Osteoblast (primary cell): ENCODE measurements at regions not wholly inside any gene's neighbourhood (a gene's known extent, or its start where the extent isn't known, plus 50 kb on each side); places are given as distances from the start of the nearest gene placed in this dataset.

Experiments
- DNase-seq: peaks from one replicate; pipeline ENCODE4 v3.0.0; 2011; ENCODE audit warnings: low spot score, mixed read lengths; ENCODE audit not compliant: insufficient read length; ENCODE audit errors: missing footprints
- H2AFZ ChIP-seq: 2 replicates; pipeline ENCODE4 v1.6.0; 2011; ENCODE audit warnings: mild to moderate bottlenecking, low read length
- H3K27ac ChIP-seq: 2 replicates; pipeline ENCODE4 v1.5.1; 2011; ENCODE audit warnings: mild to moderate bottlenecking, low read depth, low read length, moderate library complexity
- H3K27me3 ChIP-seq: 2 replicates; pipeline ENCODE4 v1.6.0; 2012; ENCODE audit warnings: mild to moderate bottlenecking, control low read depth, inconsistent platforms, low read length, moderate library complexity; ENCODE audit not compliant: insufficient read depth
- H3K36me3 ChIP-seq: 2 replicates; pipeline ENCODE4 v1.5.1; 2011; ENCODE audit warnings: mild to moderate bottlenecking, low read length, control low read depth, moderate library complexity; ENCODE audit not compliant: insufficient read depth
- H3K4me1 ChIP-seq: 2 replicates; pipeline ENCODE4 v1.5.1; 2011; ENCODE audit warnings: mild to moderate bottlenecking, low read length, control low read depth, moderate library complexity; ENCODE audit not compliant: insufficient read depth
- H3K4me2 ChIP-seq: 2 replicates; pipeline ENCODE4 v1.6.0; 2011; ENCODE audit warnings: mild to moderate bottlenecking, low read length; ENCODE audit not compliant: insufficient read depth
- H3K4me3 ChIP-seq: fragments of 200-600 bp; sonication (generic); 3 replicates; pipeline ENCODE4 v1.5.1; 2012; ENCODE audit warnings: mild to moderate bottlenecking, low read length, inconsistent platforms; ENCODE audit not compliant: insufficient read depth
- H3K79me2 ChIP-seq: 2 replicates; pipeline ENCODE4 v1.6.0; 2012; ENCODE audit warnings: mild to moderate bottlenecking, low read length, control low read depth, inconsistent platforms; ENCODE audit not compliant: insufficient read depth
- H3K9me3 ChIP-seq: 2 replicates; pipeline ENCODE4 v1.5.1; 2011; ENCODE audit warnings: low read depth, low read length, control low read depth
- H4K20me1 ChIP-seq: 2 replicates; pipeline ENCODE4 v1.6.0; 2012; ENCODE audit warnings: mild to moderate bottlenecking, low read length, control low read depth; ENCODE audit not compliant: insufficient read depth
- TF ChIP-seq, protein P1 (sequence below): IDR thresholded peaks from 2 replicates; pipeline ENCODE4 v1.5.1; 2011; ENCODE audit warnings: mild to moderate bottlenecking, low read depth, low read length, moderate library complexity; ENCODE audit errors: extremely low read depth

DNA sequence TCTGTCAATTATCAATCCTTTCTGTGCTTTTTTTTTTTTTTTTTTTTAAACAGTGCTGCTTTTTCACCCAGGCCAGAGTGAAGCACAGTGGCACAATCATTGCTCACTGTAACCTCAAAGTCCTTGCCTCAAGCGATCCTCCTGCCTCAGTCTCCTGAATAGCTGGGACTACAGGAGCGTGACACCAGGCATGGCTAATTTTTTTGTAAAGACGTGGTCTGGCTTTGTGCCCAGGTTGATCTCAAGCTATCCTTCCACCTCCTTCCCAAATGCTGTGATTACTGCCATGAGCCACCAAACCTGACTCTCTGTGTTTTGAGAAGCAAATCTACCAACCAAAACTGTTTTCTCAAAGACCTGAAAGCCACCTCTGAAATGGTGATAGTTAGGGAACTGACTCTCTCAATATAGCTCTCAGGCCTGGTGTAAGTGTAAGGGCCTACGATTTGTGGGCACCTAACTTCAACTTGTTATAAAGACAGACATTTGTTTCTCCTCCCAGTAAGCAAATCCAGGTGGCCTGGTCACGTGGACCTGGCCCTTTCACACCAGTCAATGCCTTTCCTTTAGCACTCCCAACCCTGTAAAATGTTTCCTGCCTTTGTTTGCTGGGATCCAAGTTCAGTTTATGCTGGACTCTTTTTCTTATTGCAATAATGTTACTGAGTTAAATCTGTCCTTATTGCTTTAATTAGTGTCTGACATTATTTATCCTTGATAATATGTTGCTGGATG is 2015.9 kb downstream of the PCDH7 start:
- no peaks in the 10 kb centered on the region for H3K79me2 ChIP-seq
- H3K4me1 ChIP-seq, result no peaks in the 10 kb centered on the region
- no peak overlapping the region for H3K4me2 ChIP-seq
- no peak overlapping the region for H3K27ac ChIP-seq
- no peak overlapping the region for H3K4me3 ChIP-seq
- peaks cover 3% of the 10 kb centered on the region for H3K9me3 ChIP-seq
- no peaks in the 10 kb centered on the region for H3K36me3 ChIP-seq
- no peaks in the 10 kb centered on the region for H3K27me3 ChIP-seq
- H2AFZ ChIP-seq, result no peak overlapping the region
- no peak for DNase-seq
- TF ChIP-seq, protein P1, sequence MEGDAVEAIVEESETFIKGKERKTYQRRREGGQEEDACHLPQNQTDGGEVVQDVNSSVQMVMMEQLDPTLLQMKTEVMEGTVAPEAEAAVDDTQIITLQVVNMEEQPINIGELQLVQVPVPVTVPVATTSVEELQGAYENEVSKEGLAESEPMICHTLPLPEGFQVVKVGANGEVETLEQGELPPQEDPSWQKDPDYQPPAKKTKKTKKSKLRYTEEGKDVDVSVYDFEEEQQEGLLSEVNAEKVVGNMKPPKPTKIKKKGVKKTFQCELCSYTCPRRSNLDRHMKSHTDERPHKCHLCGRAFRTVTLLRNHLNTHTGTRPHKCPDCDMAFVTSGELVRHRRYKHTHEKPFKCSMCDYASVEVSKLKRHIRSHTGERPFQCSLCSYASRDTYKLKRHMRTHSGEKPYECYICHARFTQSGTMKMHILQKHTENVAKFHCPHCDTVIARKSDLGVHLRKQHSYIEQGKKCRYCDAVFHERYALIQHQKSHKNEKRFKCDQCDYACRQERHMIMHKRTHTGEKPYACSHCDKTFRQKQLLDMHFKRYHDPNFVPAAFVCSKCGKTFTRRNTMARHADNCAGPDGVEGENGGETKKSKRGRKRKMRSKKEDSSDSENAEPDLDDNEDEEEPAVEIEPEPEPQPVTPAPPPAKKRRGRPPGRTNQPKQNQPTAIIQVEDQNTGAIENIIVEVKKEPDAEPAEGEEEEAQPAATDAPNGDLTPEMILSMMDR, result no peak
- H4K20me1 ChIP-seq, result no peaks in the 10 kb centered on the region

DNA sequence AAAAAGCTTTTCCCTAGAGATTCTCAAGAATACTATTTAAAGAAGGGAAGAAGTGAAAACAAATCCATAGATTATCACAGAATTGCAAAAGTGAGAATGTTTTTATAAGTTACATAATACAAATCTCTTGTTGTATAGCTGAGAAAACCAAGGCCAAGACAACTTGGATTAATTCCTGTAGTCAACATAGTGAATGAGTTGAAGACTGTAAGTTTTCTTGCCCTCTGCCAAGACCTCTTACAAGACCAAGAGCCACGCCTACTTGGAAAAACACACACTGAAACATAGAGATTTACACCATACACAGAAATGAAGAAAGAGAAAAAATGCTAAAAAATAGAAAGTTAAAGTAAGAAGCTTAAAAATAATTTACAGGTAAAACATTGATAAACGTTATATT is 2024.0 kb downstream of the PCDH7 start:
- Histone ChIP-seq H3K4me2 (no peak overlapping the region), H3K27me3 (no peaks in the 10 kb centered on the region), H3K4me3 (no peak overlapping the region), H3K9me3 (peaks cover 4% of the 10 kb centered on the region), H3K4me1 (no peaks in the 10 kb centered on the region), H4K20me1 (no peaks in the 10 kb centered on the region), H3K27ac (no peak overlapping the region), H3K36me3 (no peaks in the 10 kb centered on the region), H2AFZ (no peak overlapping the region), H3K79me2 (no peaks in the 10 kb centered on the region)
- TF ChIP-seq, protein P1, result no peak
- no peak for DNase-seq

DNA sequence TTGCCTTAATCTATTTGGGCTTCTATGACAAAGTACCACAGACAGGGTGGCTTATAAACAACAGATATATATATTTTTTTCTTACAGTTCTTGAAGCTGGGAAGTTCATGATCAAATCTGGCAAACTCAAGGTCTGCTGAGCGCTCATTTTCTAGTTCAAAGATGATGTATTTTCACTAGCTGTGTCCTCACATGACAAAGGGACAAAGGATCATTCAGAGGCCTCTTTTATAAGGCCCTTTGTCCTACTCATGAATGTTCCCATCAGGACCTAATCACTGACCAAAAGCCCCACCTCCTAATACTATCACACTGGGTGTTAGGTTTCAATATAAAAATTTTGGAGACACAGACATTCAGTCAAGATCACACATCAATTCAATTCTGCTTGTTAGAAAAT is 2025.2 kb downstream of the PCDH7 start:
- TF ChIP-seq, protein P1, result no peak
- Histone ChIP-seq H3K27ac (no peak overlapping the region), H3K79me2 (no peaks in the 10 kb centered on the region)

DNA sequence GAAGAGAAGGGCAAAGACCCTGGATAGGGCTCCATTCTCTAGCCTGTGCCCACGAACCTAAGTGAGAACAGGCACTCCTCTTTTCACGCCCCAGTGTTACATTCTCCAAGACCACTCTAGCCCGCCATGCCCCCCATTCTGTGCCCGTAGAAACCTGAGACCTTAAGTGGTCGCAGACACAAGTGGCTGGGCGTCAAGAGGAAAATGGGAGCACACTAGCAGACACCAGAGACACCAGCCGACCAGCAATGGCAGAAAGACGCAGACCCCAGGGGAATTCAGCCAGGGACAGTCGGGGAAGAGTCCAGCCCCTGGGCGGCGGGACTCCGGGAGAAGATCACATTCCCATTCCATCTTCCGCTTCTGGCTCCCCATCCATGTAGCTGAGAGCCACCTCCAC is 2027.9 kb downstream of the PCDH7 start:
- no peak for DNase-seq
- Histone ChIP-seq H3K4me2 (no peak overlapping the region), H2AFZ (no peak overlapping the region), H3K27me3 (no peaks in the 10 kb centered on the region), H4K20me1 (no peaks in the 10 kb centered on the region), H3K9me3 (peaks cover 4% of the 10 kb centered on the region), H3K4me3 (no peak overlapping the region), H3K36me3 (no peaks in the 10 kb centered on the region), H3K4me1 (no peaks in the 10 kb centered on the region), H3K27ac (no peak overlapping the region), H3K79me2 (no peaks in the 10 kb centered on the region)
- TF ChIP-seq, protein P1, result no peak

More for the DNA sequence above, 2025.2 kb downstream of the PCDH7 start:
- H3K4me2 ChIP-seq, result no peak overlapping the region
- H3K9me3 ChIP-seq, result peaks cover 4% of the 10 kb centered on the region
- no peak overlapping the region for H3K4me3 ChIP-seq
- no peaks in the 10 kb centered on the region for H3K4me1 ChIP-seq
- no peak overlapping the region for H2AFZ ChIP-seq
- no peaks in the 10 kb centered on the region for H3K36me3 ChIP-seq
- H3K27me3 ChIP-seq, result no peaks in the 10 kb centered on the region
- DNase-seq, result no peak
- H4K20me1 ChIP-seq, result no peaks in the 10 kb centered on the region
